DOHH2 (cell line): ENCODE measurements at regions not wholly inside any gene's neighbourhood (a gene's known extent, or its start where the extent isn't known, plus 50 kb on each side); places are given as distances from the start of the nearest gene placed in this dataset.
A peak's percentile ranks its signal among the peaks of the same experiment; 100 is the strongest.

ENCODE experiments used
- H3F3A ChIP-seq: fragments of 200-600 bp; sonication (generic), shearing (Covaris generic); 2 replicates; pipeline ENCODE4 v1.6.0; 2016; ENCODE audit warnings: antibody characterized with exemption, mild to moderate bottlenecking; ENCODE audit not compliant: control insufficient read depth, insufficient read depth
- H3K27ac ChIP-seq: fragments of 200-600 bp; sonication (generic); 2 replicates; pipeline ENCODE4 v1.5.1; 2014; ENCODE audit warnings: low read depth, mild to moderate bottlenecking, low read length, moderate library complexity
- H3K27me3 ChIP-seq: fragments of 200-600 bp; sonication (generic); 2 replicates; pipeline ENCODE4 v1.6.1; 2014; ENCODE audit warnings: mild to moderate bottlenecking, low read length, mixed read lengths; ENCODE audit not compliant: control insufficient read depth
- H3K36me3 ChIP-seq: fragments of 200-600 bp; sonication (generic); 2 replicates; pipeline ENCODE4 v1.6.1; 2014; ENCODE audit warnings: mild to moderate bottlenecking, low read length, moderate library complexity, mixed read lengths; ENCODE audit not compliant: control insufficient read depth
- H3K4me1 ChIP-seq: fragments of 200-600 bp; sonication (generic); 2 replicates; pipeline ENCODE4 v1.6.1; 2014; ENCODE audit warnings: mild to moderate bottlenecking, low read length, mixed read lengths; ENCODE audit not compliant: control insufficient read depth
- H3K4me2 ChIP-seq: fragments of 200-600 bp; sonication (generic); 2 replicates; pipeline ENCODE4 v1.6.0; 2014; ENCODE audit warnings: mild to moderate bottlenecking, low read length, moderate library complexity
- H3K4me3 ChIP-seq: fragments of 200-600 bp; sonication (generic); 2 replicates; pipeline ENCODE4 v1.5.1; 2014; ENCODE audit warnings: mild to moderate bottlenecking, low read length, mixed read lengths
- H3K79me2 ChIP-seq: fragments of 200-600 bp; sonication (generic); 2 replicates; pipeline ENCODE4 v1.6.1; 2014; ENCODE audit warnings: mild to moderate bottlenecking, low read length, mixed read lengths; ENCODE audit not compliant: control insufficient read depth
- H3K9me2 ChIP-seq: fragments of 200-600 bp; sonication (generic); replicated peaks from 2 replicates; pipeline ENCODE4 v1.6.1; 2014; ENCODE audit warnings: mild to moderate bottlenecking, low read length, mixed read lengths; ENCODE audit not compliant: control insufficient read depth
- H3K9me3 ChIP-seq: fragments of 200-600 bp; sonication (generic); 2 replicates; pipeline ENCODE4 v1.6.1; 2014; ENCODE audit warnings: antibody characterized with exemption, low read length, mixed read lengths; ENCODE audit not compliant: control insufficient read depth, insufficient read depth
- H4K20me1 ChIP-seq: fragments of 200-600 bp; sonication (generic); 2 replicates; pipeline ENCODE4 v1.6.0; 2014; ENCODE audit warnings: low read depth, mild to moderate bottlenecking, antibody characterized with exemption, low read length, moderate library complexity; ENCODE audit not compliant: control insufficient read depth, insufficient read depth
- CTCF ChIP-seq: fragments of 200-600 bp; sonication (generic); IDR thresholded peaks from one replicate; pipeline ENCODE4 v1.5.1; 2014; ENCODE audit warnings: antibody characterized with exemption, mild to moderate bottlenecking, low read depth, low read length; ENCODE audit not compliant: poor library complexity, severe bottlenecking
- EZH2phosphoT487 ChIP-seq: fragments of 200-600 bp; sonication (generic); IDR thresholded peaks from 2 replicates; pipeline ENCODE4 v1.6.1; 2017; ENCODE audit warnings: borderline replicate concordance, mild to moderate bottlenecking, antibody characterized with exemption, low read length, moderate library complexity, mixed read lengths

- Histone ChIP-seq H3K4me2 (no peak overlapping the region), H4K20me1 (no peaks in the 10 kb centered on the region), H3K27me3 (no peaks in the 10 kb centered on the region), H3K79me2 (no peaks in the 10 kb centered on the region), H3F3A (no peaks in the 10 kb centered on the region), H3K4me1 (peaks cover 8% of the 10 kb centered on the region), H3K4me3 (no peak overlapping the region), H3K36me3 (no peaks in the 10 kb centered on the region), H3K27ac (no peak overlapping the region), H3K9me2 (no peaks in the 10 kb centered on the region), H3K9me3 (no peaks in the 10 kb centered on the region; the same call in 1 of the 2 replicates)
- TF ChIP-seq EZH2phosphoT487 (no peak), CTCF (no peak)
Measured at GRCh38 chr6:62452586-62452985, 166.6 kb upstream of the KHDRBS2 start.

GRCh38 chr6:62446647-62447316 lies 160.8 kb upstream of the KHDRBS2 start:
- Histone ChIP-seq H3K27ac (peak overlapping the region; percentile 47), H3K9me3 (no peaks in the 10 kb centered on the region), H3K36me3 (no peaks in the 10 kb centered on the region), H3K9me2 (no peaks in the 10 kb centered on the region), H3K4me1 (peaks cover 19% of the 10 kb centered on the region), H3K4me3 (0 out of 2 replicates have a peak overlapping the region, but pooled peaks have one; percentile 24), H3F3A (peaks cover 6% of the 10 kb centered on the region), H4K20me1 (no peaks in the 10 kb centered on the region), H3K79me2 (no peaks in the 10 kb centered on the region), H3K4me2 (peak overlapping the region; percentile 53), H3K27me3 (no peaks in the 10 kb centered on the region)
- no peak for TF ChIP-seq EZH2phosphoT487
- no peak for TF ChIP-seq CTCF

- Histone ChIP-seq H3K36me3 (no peaks in the 10 kb centered on the region), H3K9me2 (no peaks in the 10 kb centered on the region), H4K20me1 (no peaks in the 10 kb centered on the region), H3K4me1 (peaks cover 19% of the 10 kb centered on the region), H3K79me2 (no peaks in the 10 kb centered on the region), H3K27ac (no peak overlapping the region), H3K27me3 (no peaks in the 10 kb centered on the region), H3F3A (peaks cover 6% of the 10 kb centered on the region), H3K4me2 (no peak overlapping the region), H3K4me3 (no peak overlapping the region), H3K9me3 (no peaks in the 10 kb centered on the region)
- no peak for TF ChIP-seq EZH2phosphoT487
Measured at GRCh38 chr6:62445521-62445920, 159.5 kb upstream of the KHDRBS2 start.

- Histone ChIP-seq H3F3A (no peaks in the 10 kb centered on the region), H3K27ac (no peak overlapping the region), H3K79me2 (no peaks in the 10 kb centered on the region), H3K36me3 (no peaks in the 10 kb centered on the region), H4K20me1 (no peaks in the 10 kb centered on the region), H3K9me2 (no peaks in the 10 kb centered on the region), H3K4me3 (no peak overlapping the region), H3K9me3 (peaks cover 8% of the 10 kb centered on the region; the same call in 1 of the 2 replicates), H3K27me3 (no peaks in the 10 kb centered on the region), H3K4me2 (no peak overlapping the region), H3K4me1 (peaks cover under 1% of the 10 kb centered on the region)
- no peak for TF ChIP-seq CTCF
- no peak for TF ChIP-seq EZH2phosphoT487
Measured at GRCh38 chr6:62441182-62441581, 155.2 kb upstream of the KHDRBS2 start.
